IMR-90 (cell line): ENCODE measurements at regions not wholly inside any gene's neighbourhood (a gene's known extent, or its start where the extent isn't known, plus 50 kb on each side); places are given as distances from the start of the nearest gene placed in this dataset.

Source experiments
- ATAC-seq: fragments of 200-7000 bp; cut with Tn5 transposase; 2 replicates; pipeline ENCODE4 v1.9.1; 2020; ENCODE audit warnings: low read depth, mild to moderate bottlenecking, moderate library complexity
- BruUV-seq: library from RNA; stranded (reverse); fragments of 400-500 nt; replicated peaks from 2 replicates; lab custom pipeline; 2021; lab: Mats Ljungman, UMichigan
- CTCF ChIA-PET: fragments of 300-600 bp; formaldehyde crosslinking; extraction: SDS; loops from one replicate; lab custom pipeline; 2021; ENCODE audit warnings: antibody characterized with exemption; lab: Yijun Ruan, JAX
- POLR2A ChIA-PET: fragments of 300-600 bp; sonication (Branson Sonifier 250); formaldehyde crosslinking; loops from one replicate; lab custom pipeline; 2022; ENCODE audit warnings: antibody characterized with exemption; ENCODE audit not compliant: unreplicated experiment; lab: Charles Lee
- DNase-seq: peaks from one replicate; pipeline ENCODE4 v3.0.0; 2013
- H2AFZ ChIP-seq: replicated peaks from 2 replicates; pipeline ENCODE3; 2013; ENCODE audit warnings: low read length, mild to moderate bottlenecking; ENCODE audit not compliant: poor library complexity
- H2AK5ac ChIP-seq: 2 replicates; pipeline ENCODE4 v1.6.1; 2013; ENCODE audit warnings: low read depth, low read length, inconsistent platforms
- H2AK9ac ChIP-seq: replicated peaks from 2 replicates; pipeline ENCODE3; 2013; ENCODE audit warnings: mild to moderate bottlenecking, low read depth, low read length, moderate library complexity; ENCODE audit not compliant: poor library complexity
- H2BK120ac ChIP-seq: 2 replicates; pipeline ENCODE4 v1.6.1; 2013; ENCODE audit warnings: low read depth, low read length, inconsistent platforms
- H2BK15ac ChIP-seq: 3 replicates; pipeline ENCODE4 v1.6.1; 2013; ENCODE audit warnings: low read depth, low read length, inconsistent platforms
- H2BK20ac ChIP-seq: 2 replicates; pipeline ENCODE4 v1.6.1; 2013; ENCODE audit warnings: low read depth, mild to moderate bottlenecking, inconsistent platforms, low read length, moderate library complexity
- H2BK5ac ChIP-seq: 2 replicates; pipeline ENCODE4 v1.6.1; 2013; ENCODE audit warnings: mild to moderate bottlenecking, low read depth, low read length, inconsistent platforms; ENCODE audit not compliant: poor library complexity, severe bottlenecking
- H3K14ac ChIP-seq: replicated peaks from 2 replicates; pipeline ENCODE4 v1.6.1; 2013; ENCODE audit warnings: low read depth, low read length, inconsistent platforms
- H3K18ac ChIP-seq: 2 replicates; pipeline ENCODE4 v1.6.1; 2013; ENCODE audit warnings: low read depth, low read length, control low read depth
- H3K23ac ChIP-seq: 2 replicates; pipeline ENCODE4 v1.6.1; 2013; ENCODE audit warnings: low read depth, low read length, inconsistent platforms
- H3K27ac ChIP-seq: 2 replicates; pipeline ENCODE4 v1.5.1; 2013; ENCODE audit warnings: mild to moderate bottlenecking, control low read depth, low read length; ENCODE audit not compliant: insufficient read depth
- H3K27me3 ChIP-seq: 2 replicates; pipeline ENCODE4 v1.6.1; 2013; ENCODE audit warnings: low read length; ENCODE audit not compliant: control insufficient read depth, insufficient read depth
- H3K36me3 ChIP-seq: 2 replicates; pipeline ENCODE4 v1.6.1; 2013; ENCODE audit warnings: low read length, mixed read lengths; ENCODE audit not compliant: control insufficient read depth, insufficient read depth
- H3K4ac ChIP-seq: 2 replicates; pipeline ENCODE4 v1.6.1; 2013; ENCODE audit warnings: low read depth, low read length, inconsistent platforms
- H3K4me1 ChIP-seq: 2 replicates; pipeline ENCODE4 v1.6.1; 2013; ENCODE audit warnings: low read length, mixed read lengths; ENCODE audit not compliant: control insufficient read depth, insufficient read depth
- H3K4me2 ChIP-seq: 2 replicates; pipeline ENCODE4 v1.6.1; 2013; ENCODE audit warnings: low read depth, mild to moderate bottlenecking, control low read depth, low read length, moderate library complexity
- H3K4me3 ChIP-seq: 2 replicates; pipeline ENCODE4 v1.5.1; 2013; ENCODE audit warnings: low read depth, mild to moderate bottlenecking, control low read depth, low read length, moderate library complexity; ENCODE audit not compliant: insufficient read depth
- H3K56ac ChIP-seq: 2 replicates; pipeline ENCODE4 v1.6.1; 2013; ENCODE audit warnings: low read length, inconsistent platforms; ENCODE audit not compliant: insufficient read depth; ENCODE audit errors: extremely low read depth
- H3K79me1 ChIP-seq, 2 experiments: 2 replicates each; pipeline ENCODE4 v1.6.1; 2013; ENCODE audit warnings: low read length in 2 of 2, inconsistent platforms in 1 of 2, low read depth in 1 of 2
- H3K9ac ChIP-seq: 2 replicates; pipeline ENCODE4 v1.6.1; 2013; ENCODE audit warnings: low read depth, low read length, control low read depth
- H3K9me1 ChIP-seq: 2 replicates; pipeline ENCODE4 v1.6.1; 2013; ENCODE audit warnings: low read length, inconsistent platforms; ENCODE audit not compliant: insufficient read depth
- H3K9me3 ChIP-seq: 2 replicates; pipeline ENCODE4 v1.6.1; 2013; ENCODE audit warnings: low read length; ENCODE audit not compliant: control insufficient read depth, insufficient read depth
- H4K20me1 ChIP-seq: 2 replicates; pipeline ENCODE4 v1.6.1; 2013; ENCODE audit warnings: low read length, inconsistent platforms; ENCODE audit not compliant: insufficient read depth
- H4K5ac ChIP-seq: 2 replicates; pipeline ENCODE4 v1.6.1; 2013; ENCODE audit warnings: mild to moderate bottlenecking, low read depth, low read length, control low read depth
- H4K8ac ChIP-seq, 2 experiments: 2 replicates each; pipeline ENCODE4 v1.6.1; 2013; ENCODE audit warnings: low read depth in 2 of 2, low read length in 2 of 2, control low read depth in 1 of 2, inconsistent platforms in 1 of 2
- H4K91ac ChIP-seq: 2 replicates; pipeline ENCODE4 v1.6.1; 2013; ENCODE audit warnings: low read depth, low read length, inconsistent platforms; ENCODE audit not compliant: insufficient read depth
- FOS ChIP-seq: fragments of 150-350 bp; IDR thresholded peaks from 2 replicates; pipeline ENCODE4 v1.6.1; 2016; ENCODE audit warnings: low read depth, low read length
- MAFK ChIP-seq: IDR thresholded peaks from 2 replicates; pipeline ENCODE4 v1.6.1; 2012; ENCODE audit warnings: low read depth, low read length, improper control_type of control experiment
- NFE2L2 ChIP-seq: fragments of 150-350 bp; IDR thresholded peaks from 2 replicates; pipeline ENCODE4 v1.6.1; 2016; ENCODE audit warnings: low read depth, mild to moderate bottlenecking, low read length
- RAD21 ChIP-seq: IDR thresholded peaks from 2 replicates; pipeline ENCODE4 v1.6.1; 2012; ENCODE audit warnings: low read length, improper control_type of control experiment
- RCOR1 ChIP-seq: IDR thresholded peaks from 2 replicates; pipeline ENCODE4 v1.6.1; 2012; ENCODE audit warnings: mild to moderate bottlenecking, low read length, improper control_type of control experiment; ENCODE audit not compliant: insufficient replicate concordance
- SMC3 ChIP-seq: fragments of 150-350 bp; IDR thresholded peaks from 2 replicates; pipeline ENCODE4 v1.6.1; 2016; ENCODE audit warnings: low read depth, mild to moderate bottlenecking, antibody characterized with exemption, low read length, moderate library complexity
- WGBS, 2 experiments: methylation state at CpG; one replicate each; pipeline versions ENCODE4 v1.1.5 to v1.1.7; 2013; ENCODE audit warnings: missing lambda C conversion rate in 2 of 2; ENCODE audit not compliant: insufficient read length in 1 of 2; ENCODE audit errors: extremely low coverage in 2 of 2; 5-methylcytosine and 5-hydroxymethylcytosine counted together
- dilution Hi-C: fragments of 300-500 bp; cut with HindIII; formaldehyde crosslinking; loops from one replicate; pipeline ENCODE4 v1.14.3; 2018; ENCODE audit warnings: low sequenced_read_pairs; ENCODE audit not compliant: unreplicated experiment
- in situ Hi-C: fragments of 300-500 bp; cut with MboI; formaldehyde crosslinking; loops from 3 replicates; pipeline ENCODE4 v1.14.3; 2019; ENCODE audit warnings: low sequenced_read_pairs, inconsistent platforms, mixed read lengths
- intact Hi-C: fragments of 100-400 bp; cut with micrococcal nuclease; formaldehyde crosslinking; loops from 2 replicates; pipeline ENCODE4 v1.10.0; 2022
- TF ChIP-seq, protein P1 (sequence below): fragments of 150-350 bp; IDR thresholded peaks from 2 replicates; pipeline ENCODE4 v1.6.1; 2016; ENCODE audit warnings: low read depth, mild to moderate bottlenecking, low read length, moderate library complexity, borderline replicate concordance
- TF ChIP-seq, protein P2 (sequence below): fragments of 150-350 bp; IDR thresholded peaks from 2 replicates; pipeline ENCODE4 v1.6.1; 2017; ENCODE audit warnings: mild to moderate bottlenecking, antibody characterized with exemption, low read length, low read depth
- TF ChIP-seq, protein P3 (sequence below): conservative IDR thresholded peaks from 2 replicates; pipeline ENCODE4 v1.5.1; 2012; ENCODE audit warnings: mild to moderate bottlenecking, low read depth, low read length, improper control_type of control experiment

DNA sequence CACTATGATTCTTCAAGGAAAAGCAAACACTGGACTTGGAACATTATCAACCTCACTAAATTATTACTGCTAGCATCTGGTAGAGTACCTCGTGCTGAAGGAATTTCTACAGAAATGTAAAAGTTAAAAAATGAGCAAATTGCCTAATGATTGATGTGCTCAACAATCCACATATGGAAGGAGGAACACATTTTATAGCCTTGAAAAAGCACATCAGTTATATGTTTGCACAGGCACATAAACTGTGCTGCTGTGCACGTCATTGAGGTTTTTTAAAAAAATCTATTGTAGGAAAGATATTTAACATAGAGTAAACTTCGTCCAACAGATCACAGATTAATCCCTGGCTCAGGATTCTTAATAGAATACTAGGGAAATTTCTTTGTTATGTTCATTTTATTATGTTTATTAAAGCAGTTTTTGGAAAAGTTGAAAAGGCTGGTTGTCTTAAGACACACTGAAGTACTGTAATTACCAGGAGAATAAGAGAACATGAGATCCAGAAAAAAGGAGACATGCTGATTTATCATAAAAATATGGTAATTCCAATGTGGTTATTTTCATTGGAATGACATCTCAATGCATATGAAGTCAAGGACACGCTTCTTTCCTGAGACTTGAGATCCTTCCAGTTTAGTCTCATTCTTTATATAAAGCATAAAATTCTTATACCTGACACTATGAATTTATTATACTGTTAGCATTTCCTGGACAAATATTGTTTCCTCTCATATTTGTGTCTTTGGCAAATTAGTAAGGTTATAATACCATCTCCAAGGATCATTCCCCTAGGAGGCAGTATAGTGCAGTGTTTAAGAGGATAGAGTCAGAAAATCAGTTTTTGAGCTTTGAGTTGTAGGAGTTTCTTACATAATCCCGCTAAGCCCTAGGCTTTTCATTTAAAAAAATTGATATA, 511.1 kb downstream of the TENT5A start:
- ChIA-PET CTCF (no interaction called here), POLR2A (no interaction called here)
- intact Hi-C loops: loop anchor here (1.0 to 10.0 kb wide), 5 partner anchors 225 to 936 kb away; no protein-coding TSS in a partner anchor
- Histone ChIP-seq H3K4me3 (no peak overlapping the region), H2AK9ac (no peak overlapping the region), H3K9me3 (no peaks in the 10 kb centered on the region), H3K18ac (no peak overlapping the region), H2AFZ (no peak overlapping the region), H4K8ac (no peak overlapping the region), H3K4me1 (no peaks in the 10 kb centered on the region), H2BK20ac (no peak overlapping the region), H3K23ac (no peak overlapping the region), H2BK15ac (no peak overlapping the region), H4K5ac (no peak overlapping the region), H3K36me3 (no peaks in the 10 kb centered on the region), H3K56ac (no peak overlapping the region), H3K14ac (no peak overlapping the region), H2BK120ac (no peak overlapping the region), H2AK5ac (no peak overlapping the region), H4K20me1 (no peaks in the 10 kb centered on the region), H2BK5ac (no peak overlapping the region), H3K4ac (no peak overlapping the region), H3K4me2 (no peak overlapping the region), H3K9me1 (no peaks in the 10 kb centered on the region), H4K91ac (no peak overlapping the region), H3K27me3 (no peaks in the 10 kb centered on the region), H3K27ac (no peak overlapping the region), H3K9ac (no peak overlapping the region), H3K79me1 (no peaks in the 10 kb centered on the region)
- BruUV-seq: no TSS peak
- in situ Hi-C loops: loop anchor here (25.0 kb wide), 1 partner anchor 796 kb away; no protein-coding TSS in a partner anchor
- peak; percentile 49 for DNase-seq
- no CpG with 5 or more reads among the region's 5 CpGs for WGBS, 2 experiments
- dilution Hi-C loops: no loop called here
- TF ChIP-seq RCOR1 (no peak), SMC3 (peak; percentile 48), FOS (no peak), NFE2L2 (no peak), RAD21 (peak; percentile 62), MAFK (no peak)
- TF ChIP-seq, protein P1, sequence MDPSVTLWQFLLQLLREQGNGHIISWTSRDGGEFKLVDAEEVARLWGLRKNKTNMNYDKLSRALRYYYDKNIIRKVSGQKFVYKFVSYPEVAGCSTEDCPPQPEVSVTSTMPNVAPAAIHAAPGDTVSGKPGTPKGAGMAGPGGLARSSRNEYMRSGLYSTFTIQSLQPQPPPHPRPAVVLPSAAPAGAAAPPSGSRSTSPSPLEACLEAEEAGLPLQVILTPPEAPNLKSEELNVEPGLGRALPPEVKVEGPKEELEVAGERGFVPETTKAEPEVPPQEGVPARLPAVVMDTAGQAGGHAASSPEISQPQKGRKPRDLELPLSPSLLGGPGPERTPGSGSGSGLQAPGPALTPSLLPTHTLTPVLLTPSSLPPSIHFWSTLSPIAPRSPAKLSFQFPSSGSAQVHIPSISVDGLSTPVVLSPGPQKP: no peak
- TF ChIP-seq, protein P2, sequence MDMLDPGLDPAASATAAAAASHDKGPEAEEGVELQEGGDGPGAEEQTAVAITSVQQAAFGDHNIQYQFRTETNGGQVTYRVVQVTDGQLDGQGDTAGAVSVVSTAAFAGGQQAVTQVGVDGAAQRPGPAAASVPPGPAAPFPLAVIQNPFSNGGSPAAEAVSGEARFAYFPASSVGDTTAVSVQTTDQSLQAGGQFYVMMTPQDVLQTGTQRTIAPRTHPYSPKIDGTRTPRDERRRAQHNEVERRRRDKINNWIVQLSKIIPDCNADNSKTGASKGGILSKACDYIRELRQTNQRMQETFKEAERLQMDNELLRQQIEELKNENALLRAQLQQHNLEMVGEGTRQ: no peak
- TF ChIP-seq, protein P3, sequence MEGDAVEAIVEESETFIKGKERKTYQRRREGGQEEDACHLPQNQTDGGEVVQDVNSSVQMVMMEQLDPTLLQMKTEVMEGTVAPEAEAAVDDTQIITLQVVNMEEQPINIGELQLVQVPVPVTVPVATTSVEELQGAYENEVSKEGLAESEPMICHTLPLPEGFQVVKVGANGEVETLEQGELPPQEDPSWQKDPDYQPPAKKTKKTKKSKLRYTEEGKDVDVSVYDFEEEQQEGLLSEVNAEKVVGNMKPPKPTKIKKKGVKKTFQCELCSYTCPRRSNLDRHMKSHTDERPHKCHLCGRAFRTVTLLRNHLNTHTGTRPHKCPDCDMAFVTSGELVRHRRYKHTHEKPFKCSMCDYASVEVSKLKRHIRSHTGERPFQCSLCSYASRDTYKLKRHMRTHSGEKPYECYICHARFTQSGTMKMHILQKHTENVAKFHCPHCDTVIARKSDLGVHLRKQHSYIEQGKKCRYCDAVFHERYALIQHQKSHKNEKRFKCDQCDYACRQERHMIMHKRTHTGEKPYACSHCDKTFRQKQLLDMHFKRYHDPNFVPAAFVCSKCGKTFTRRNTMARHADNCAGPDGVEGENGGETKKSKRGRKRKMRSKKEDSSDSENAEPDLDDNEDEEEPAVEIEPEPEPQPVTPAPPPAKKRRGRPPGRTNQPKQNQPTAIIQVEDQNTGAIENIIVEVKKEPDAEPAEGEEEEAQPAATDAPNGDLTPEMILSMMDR: peak; percentile 54
- peak; percentile 60 for ATAC-seq
